K562 (cell line): ENCODE measurements at regions not wholly inside any gene's neighbourhood (a gene's known extent, or its start where the extent isn't known, plus 50 kb on each side); places are given as distances from the start of the nearest gene placed in this dataset.

ENCODE experiments used
- ATF4 ChIP-seq: fragments of 450-650 bp; formaldehyde crosslinking; IDR thresholded peaks from 2 replicates; pipeline ENCODE4 v1.4.0; 2022; ENCODE audit warnings: mild to moderate bottlenecking, moderate library complexity
- ATF7 ChIP-seq: fragments of 450-650 bp; IDR thresholded peaks from 2 replicates; pipeline ENCODE4 v1.7.1; 2014; ENCODE audit warnings: mild to moderate bottlenecking, moderate library complexity
- CREB1 ChIP-seq, 2 experiments: sonication (generic) in 1 of 2; formaldehyde crosslinking in 1 of 2; IDR thresholded peaks; 2 replicates each; pipeline versions ENCODE4 v1.6.1 to v1.8.0; 2012 to 2022; ENCODE audit warnings: inconsistent platforms in 1 of 2, mild to moderate bottlenecking in 1 of 2, missing genetic modification reagents in 1 of 2, moderate library complexity in 1 of 2
- ELK3 ChIP-seq: fragments of 450-650 bp; formaldehyde crosslinking; IDR thresholded peaks from 2 replicates; pipeline ENCODE4 v1.4.0; 2020; ENCODE audit warnings: mild to moderate bottlenecking
- ETV6 ChIP-seq, 3 experiments: fragments of 150-350 bp in 1 of 3; sonication (generic) in 1 of 3; formaldehyde crosslinking in 1 of 3; IDR thresholded peaks; 2 replicates each; pipeline versions ENCODE4 v1.6.1 to v1.8.0; 2014 to 2022; ENCODE audit warnings: borderline replicate concordance in 2 of 3, low read depth in 2 of 3, antibody characterized with exemption in 1 of 3, low read length in 1 of 3, mild to moderate bottlenecking in 1 of 3, missing genetic modification reagents in 1 of 3
- HNRNPL ChIP-seq: fragments of 200-400 bp; formaldehyde crosslinking; IDR thresholded peaks from 2 replicates; pipeline ENCODE4 v1.6.1; 2017; ENCODE audit warnings: low read depth, mild to moderate bottlenecking, low read length
- NR3C1 ChIP-seq: sonication (generic); formaldehyde crosslinking; IDR thresholded peaks from 2 replicates; pipeline ENCODE4 v1.8.1; 2022; ENCODE audit warnings: missing genetic modification reagents

DNA sequence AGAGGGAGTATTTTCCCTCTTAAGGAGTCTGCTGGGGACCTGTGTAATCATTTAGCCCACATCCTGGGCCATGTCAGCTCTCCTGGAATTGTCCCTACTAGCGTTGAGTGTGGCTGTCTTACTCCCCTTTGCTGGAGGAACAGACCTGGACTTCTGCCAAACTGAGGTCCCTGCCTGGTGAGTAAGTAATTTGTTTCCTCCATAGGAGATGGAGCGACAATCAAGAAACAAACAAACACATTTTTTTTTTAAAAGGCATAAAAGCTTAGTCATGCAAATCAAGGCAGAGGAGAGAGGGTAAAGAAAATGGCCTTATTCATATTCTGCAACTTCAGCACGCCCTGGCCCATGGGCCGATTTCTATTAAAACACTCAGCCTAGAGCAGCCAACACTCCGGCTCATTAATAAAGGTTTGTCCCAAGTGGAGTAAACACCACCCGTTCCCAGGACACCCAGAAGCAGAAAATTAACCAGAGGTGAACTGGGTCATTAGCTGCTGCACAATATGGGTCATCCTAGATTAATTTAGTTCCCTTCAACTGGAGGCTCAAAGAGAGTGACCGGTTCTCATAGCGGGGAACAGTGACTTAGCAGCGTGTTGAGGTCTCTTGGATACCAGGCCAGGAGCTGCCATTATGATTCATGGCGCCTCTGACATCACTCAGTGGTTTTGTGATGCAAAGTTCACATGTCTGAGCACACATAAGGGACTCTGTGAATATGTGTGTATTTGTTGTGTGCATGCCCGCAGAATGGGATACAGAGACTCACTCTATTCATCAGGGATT is 165.0 kb upstream of the SULF2 start:
- TF ChIP-seq ATF7 (no peak), ETV6 (IDR thresholded peaks at IDR 0.05; ENCODE audit: borderline replicate concordance in 1 of 2, low read depth in 2 of 2, low read length in 1 of 2) (no peak), ETV6 (CRISPR knock-in tag; IDR thresholded peaks at IDR 0.05; ENCODE audit: borderline replicate concordance) (no peak), ELK3 (CRISPR knock-in tag) (no peak), NR3C1 (CRISPR knock-in tag) (no peak), CREB1 (IDR thresholded peaks at IDR 0.05) (no peak), CREB1 (CRISPR knock-in tag; IDR thresholded peaks at IDR 0.05) (no peak), HNRNPL (no peak), ATF4 (CRISPR knock-in tag) (no peak)
